ENCODE measurements at regions not wholly inside any gene's neighbourhood (a gene's known extent, or its start where the extent isn't known, plus 50 kb on each side); places are given as distances from the start of the nearest gene placed in this dataset.

DNA sequence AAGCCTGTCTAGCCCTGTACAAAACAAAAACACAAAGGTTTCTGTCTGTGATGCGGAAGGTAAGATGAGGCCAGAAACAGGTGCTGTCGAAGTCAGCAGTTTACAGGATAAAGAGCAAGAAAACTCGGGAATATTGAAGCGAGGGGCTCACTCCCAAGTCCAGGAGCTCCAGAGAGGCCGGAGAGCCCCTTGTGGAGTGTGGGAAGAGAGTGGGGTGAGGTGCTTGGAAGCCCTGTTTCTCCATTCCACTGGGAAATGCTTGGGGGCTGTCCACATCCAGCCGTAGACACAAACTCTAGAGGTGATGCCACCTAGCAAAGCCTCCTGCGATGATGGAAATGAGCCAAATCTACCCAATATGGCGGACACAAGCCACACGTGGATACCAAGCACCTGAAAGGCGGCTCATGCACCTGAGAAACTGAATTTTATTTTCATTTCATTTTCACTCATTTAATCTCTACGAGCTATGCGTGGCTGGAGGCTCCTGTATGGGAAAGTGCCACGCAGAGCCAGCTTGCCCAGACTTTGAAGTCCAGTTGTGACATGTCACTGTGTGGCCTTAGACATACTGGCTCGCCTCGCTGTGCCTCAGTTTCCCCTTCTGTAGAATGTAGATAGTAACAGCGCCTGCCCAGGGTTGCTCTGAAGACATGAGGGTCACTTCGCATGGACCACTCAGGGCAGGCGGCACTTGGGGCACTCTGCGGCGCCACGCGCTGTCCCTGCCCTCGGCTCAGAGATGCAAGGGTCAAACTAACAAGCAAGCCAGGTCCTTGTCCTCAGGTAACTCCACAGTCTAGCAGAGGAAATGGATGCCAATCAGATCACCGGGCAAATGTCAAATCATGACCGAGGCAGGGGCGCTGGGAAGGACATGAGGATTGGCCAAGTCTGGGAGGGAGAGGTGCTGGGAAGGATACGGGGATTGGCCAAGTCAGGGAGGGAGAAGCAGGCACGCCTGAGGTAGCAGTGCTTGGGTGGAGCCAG is 684.7 kb downstream of the TBC1D22A start:
- H3K4me3 ChIP-seq (ENCODE audit: low read depth, low read length), result no peak overlapping the region
- TF ChIP-seq, protein P1, sequence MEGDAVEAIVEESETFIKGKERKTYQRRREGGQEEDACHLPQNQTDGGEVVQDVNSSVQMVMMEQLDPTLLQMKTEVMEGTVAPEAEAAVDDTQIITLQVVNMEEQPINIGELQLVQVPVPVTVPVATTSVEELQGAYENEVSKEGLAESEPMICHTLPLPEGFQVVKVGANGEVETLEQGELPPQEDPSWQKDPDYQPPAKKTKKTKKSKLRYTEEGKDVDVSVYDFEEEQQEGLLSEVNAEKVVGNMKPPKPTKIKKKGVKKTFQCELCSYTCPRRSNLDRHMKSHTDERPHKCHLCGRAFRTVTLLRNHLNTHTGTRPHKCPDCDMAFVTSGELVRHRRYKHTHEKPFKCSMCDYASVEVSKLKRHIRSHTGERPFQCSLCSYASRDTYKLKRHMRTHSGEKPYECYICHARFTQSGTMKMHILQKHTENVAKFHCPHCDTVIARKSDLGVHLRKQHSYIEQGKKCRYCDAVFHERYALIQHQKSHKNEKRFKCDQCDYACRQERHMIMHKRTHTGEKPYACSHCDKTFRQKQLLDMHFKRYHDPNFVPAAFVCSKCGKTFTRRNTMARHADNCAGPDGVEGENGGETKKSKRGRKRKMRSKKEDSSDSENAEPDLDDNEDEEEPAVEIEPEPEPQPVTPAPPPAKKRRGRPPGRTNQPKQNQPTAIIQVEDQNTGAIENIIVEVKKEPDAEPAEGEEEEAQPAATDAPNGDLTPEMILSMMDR (conservative IDR thresholded peaks at IDR 0.05; ENCODE audit: low read depth, low read length), result no peak
- no peak for DNase-seq (ENCODE audit: low read depth)

DNA sequence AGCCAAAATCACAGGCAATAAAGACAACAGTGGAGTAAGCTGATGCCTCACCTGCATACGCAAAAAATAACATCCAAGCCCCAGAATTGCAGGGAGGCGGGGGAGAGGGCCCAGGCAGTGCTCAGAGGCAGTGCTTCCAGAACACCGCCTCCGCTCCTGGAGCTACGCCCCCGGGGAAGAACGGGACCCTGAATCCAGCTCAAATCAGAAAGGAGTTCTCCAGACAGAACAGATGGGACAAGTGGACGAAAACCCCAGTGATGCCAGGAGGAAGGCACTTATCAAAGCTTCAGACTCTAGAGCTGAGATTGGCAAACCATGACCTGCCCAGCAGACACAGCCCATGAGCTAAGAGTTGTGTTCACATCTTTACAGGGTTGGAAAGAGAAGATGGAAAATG is 683.9 kb downstream of the TBC1D22A start:
- no peak overlapping the region for H3K4me3 ChIP-seq (ENCODE audit: low read depth, low read length)
- TF ChIP-seq, protein P1 (conservative IDR thresholded peaks at IDR 0.05; ENCODE audit: low read depth, low read length), result no peak
- DNase-seq (ENCODE audit: low read depth), result no peak

DNA sequence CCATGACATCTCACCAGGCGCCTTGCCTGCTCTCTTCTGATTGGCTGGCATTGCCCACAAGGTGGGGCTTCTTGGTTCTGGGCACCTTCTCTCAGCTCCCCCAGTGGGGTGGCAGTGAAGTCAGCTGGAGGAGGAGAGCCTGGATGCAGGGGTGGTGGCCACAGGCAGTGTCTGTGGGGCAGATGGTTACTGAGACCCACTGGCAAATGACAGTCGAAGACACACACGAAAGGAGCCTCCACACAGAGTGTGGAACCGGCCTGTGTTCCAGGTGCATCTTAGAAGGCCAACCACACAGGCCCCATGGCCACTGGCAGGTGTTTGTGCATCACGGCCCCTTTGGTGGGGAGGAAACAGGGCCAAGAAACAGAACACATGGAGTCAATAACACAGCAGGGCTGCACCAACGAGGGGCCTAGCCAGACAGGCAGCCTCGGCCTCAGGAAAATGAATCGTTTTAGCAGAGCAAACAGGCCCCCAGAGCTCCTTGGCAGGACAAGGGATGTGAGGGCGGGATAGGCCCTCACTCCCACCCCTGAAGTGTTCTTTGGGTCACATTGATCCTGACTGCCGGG is 683.4 kb downstream of the TBC1D22A start:
- DNase-seq (ENCODE audit: low read depth), result no peak
- H3K4me3 ChIP-seq (ENCODE audit: low read depth, low read length), result no peak overlapping the region
- TF ChIP-seq, protein P1 (conservative IDR thresholded peaks at IDR 0.05; ENCODE audit: low read depth, low read length), result no peak

DNA sequence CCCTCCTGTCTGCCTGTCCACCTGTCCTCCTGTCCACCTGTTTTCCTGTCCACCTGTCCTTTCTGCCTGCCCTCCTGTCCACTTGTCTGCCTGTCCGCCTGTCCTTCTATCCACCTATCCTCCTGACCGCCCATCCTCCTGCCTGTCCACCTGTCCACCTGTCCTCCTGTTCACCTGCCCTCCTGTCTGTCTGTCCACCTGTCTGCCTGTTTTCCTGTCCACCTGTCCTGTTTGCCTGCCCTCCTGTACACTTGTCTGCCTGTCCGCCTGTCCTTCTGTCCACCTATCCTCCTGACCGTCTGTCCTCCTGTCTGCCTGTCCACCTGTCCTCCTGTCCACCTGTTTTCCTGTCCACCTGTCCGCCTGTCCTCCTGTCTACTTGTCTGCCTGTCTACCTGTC is 682.8 kb downstream of the TBC1D22A start:
- no peak overlapping the region for H3K4me3 ChIP-seq (ENCODE audit: low read depth, low read length)
- TF ChIP-seq, protein P1 (conservative IDR thresholded peaks at IDR 0.05; ENCODE audit: low read depth, low read length), result no peak
- DNase-seq (ENCODE audit: low read depth), result no peak

DNA sequence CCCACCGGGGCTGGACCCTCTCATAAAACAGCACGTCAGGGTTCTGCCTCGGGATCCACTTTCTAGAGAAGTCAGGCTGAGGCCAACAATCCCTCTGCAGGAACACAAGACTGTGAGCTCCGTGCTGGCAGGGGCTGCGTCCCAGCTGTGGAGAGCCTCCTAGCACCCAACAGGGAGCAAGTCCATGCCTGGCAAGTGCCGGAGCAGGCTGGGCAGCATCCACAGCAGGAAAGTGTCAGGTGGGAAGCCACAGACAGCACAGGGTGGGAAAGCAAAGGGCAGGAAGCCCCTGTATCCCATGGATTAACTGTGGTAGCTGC is 682.3 kb downstream of the TBC1D22A start:
- TF ChIP-seq, protein P1 (conservative IDR thresholded peaks at IDR 0.05; ENCODE audit: low read depth, low read length), result no peak
- H3K4me3 ChIP-seq (ENCODE audit: low read depth, low read length), result no peak overlapping the region
- DNase-seq (ENCODE audit: low read depth), result no peak

DNA sequence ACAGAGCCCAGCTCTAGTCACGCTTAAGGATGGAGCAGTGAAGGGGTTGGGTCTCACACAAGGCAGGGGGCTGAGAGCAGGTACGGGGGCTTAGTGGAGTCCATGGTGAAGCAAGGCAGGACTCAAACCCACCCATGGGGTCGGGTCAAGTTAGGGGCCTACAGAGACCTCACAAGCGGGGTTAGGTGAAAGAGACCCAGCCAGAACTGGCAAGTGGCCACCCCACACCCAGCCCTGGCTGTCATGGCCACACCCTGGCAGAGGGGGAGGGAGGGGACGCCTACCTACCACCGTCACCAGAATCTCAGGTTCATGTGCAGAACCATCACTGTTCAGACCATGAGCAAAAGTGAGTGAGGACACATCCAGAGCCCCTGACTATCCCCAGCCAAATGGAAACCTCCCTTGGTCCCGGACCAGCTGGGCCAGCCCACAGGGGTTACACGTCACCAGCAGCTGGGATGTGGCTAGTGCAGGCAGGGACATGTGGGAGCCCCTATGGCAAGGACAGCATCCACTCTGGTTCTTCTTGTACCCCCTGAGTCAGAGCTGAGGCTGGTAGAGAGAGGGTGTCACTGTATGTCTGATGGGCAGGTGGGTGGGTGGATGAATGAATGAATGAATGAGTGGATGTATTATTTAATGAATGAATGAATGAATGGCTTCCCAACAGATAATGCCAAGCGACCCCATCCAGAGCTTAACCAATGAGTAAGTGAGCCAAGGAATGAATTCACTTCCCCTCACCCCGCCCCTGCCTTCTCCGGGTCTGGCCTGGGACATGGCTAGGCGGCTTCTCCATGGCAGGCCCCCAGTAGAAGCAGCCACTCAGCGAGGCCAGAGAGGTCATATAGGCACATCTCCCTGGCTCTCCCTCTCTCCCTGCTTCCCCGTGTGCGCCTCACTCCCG is 681.6 kb downstream of the TBC1D22A start:
- no peak overlapping the region for H3K4me3 ChIP-seq (ENCODE audit: low read depth, low read length)
- TF ChIP-seq, protein P1 (conservative IDR thresholded peaks at IDR 0.05; ENCODE audit: low read depth, low read length), result no peak
- DNase-seq (ENCODE audit: low read depth), result no peak
